Breast epithelium (tissue), 4 donors: ENCODE measurements at regions not wholly inside any gene's neighbourhood (a gene's known extent, or its start where the extent isn't known, plus 50 kb on each side); places are given as distances from the start of the nearest gene placed in this dataset.
"Not testable (repeated sequence)": the region's sequence is repeated elsewhere in the genome, so short reads cannot be mapped to it uniquely, and the experiment has no call there.

ENCODE experiments used
- DNase-seq, 2 donors: peaks; one replicate each; pipeline ENCODE4 v3.0.0-alpha.2; 2019; ENCODE audit warnings: low spot score in 2 of 2
- H3K27ac ChIP-seq, 2 donors: fragments of 200-600 bp; sonication (generic) in 1 of 2; one replicate each; pipeline ENCODE4 v1.5.1; 2016 to 2019; ENCODE audit warnings: mild to moderate bottlenecking in 1 of 2
- H3K27me3 ChIP-seq, 2 donors: fragments of 200-600 bp; sonication (generic) in 1 of 2; one replicate each; pipeline versions ENCODE4 v1.5.1 to v1.6.0; 2017 to 2019; ENCODE audit warnings: control low read depth in 1 of 2, mild to moderate bottlenecking in 1 of 2
- H3K36me3 ChIP-seq: fragments of 200-600 bp; one replicate; pipeline ENCODE4 v1.5.1; 2019
- H3K4me1 ChIP-seq, 2 donors: fragments of 200-600 bp; sonication (generic); one replicate each; pipeline ENCODE4 v1.5.1; 2016 to 2019; ENCODE audit warnings: control low read depth in 1 of 2
- H3K4me3 ChIP-seq, 3 donors: fragments of 200-600 bp; sonication (generic); 1 replicate in 2 of 3; 2 replicates in 1 of 3; pipeline ENCODE4 v1.5.1; 2016 to 2019; ENCODE audit warnings: mild to moderate bottlenecking in 3 of 3, moderate library complexity in 2 of 3
- H3K9me3 ChIP-seq, 2 donors: fragments of 200-600 bp; sonication (generic) in 1 of 2; one replicate each; pipeline ENCODE4 v1.5.1; 2016 to 2019; ENCODE audit warnings: control low read depth in 1 of 2
- CTCF ChIP-seq, 3 donors: fragments of 450-650 bp; IDR thresholded peaks; one replicate each; pipeline ENCODE4 v1.5.1; 2016 to 2017; ENCODE audit warnings: antibody characterized with exemption in 3 of 3, mild to moderate bottlenecking in 3 of 3, moderate library complexity in 3 of 3
- POLR2A ChIP-seq: fragments of 450-650 bp; IDR thresholded peaks from one replicate; pipeline ENCODE4 v1.6.1; 2016; ENCODE audit warnings: antibody characterized with exemption, mild to moderate bottlenecking, moderate library complexity
- POLR2AphosphoS5 ChIP-seq, 3 donors: sonication (generic); formaldehyde crosslinking; IDR thresholded peaks; one replicate each; pipeline ENCODE4 v1.6.1; 2017; ENCODE audit warnings: antibody characterized with exemption in 3 of 3
- intact Hi-C: fragments of 100-400 bp; cut with DNase I; formaldehyde crosslinking; loops from one replicate; pipeline ENCODE4 v1.15.1; 2023; ENCODE audit warnings: low total_unique reads

- intact Hi-C loops = no loop called here
- Histone ChIP-seq H3K9me3 (no peaks in the 10 kb centered on the region), H3K27ac (no peak overlapping the region), H3K4me1 (no peaks in the 10 kb centered on the region), H3K36me3 (no peaks in the 10 kb centered on the region), H3K4me3 (no peak overlapping the region), H3K27me3 (no peaks in the 10 kb centered on the region)
- no peak for DNase-seq
- TF ChIP-seq POLR2AphosphoS5 (IDR thresholded peaks at IDR 0.05) (no peak), CTCF (IDR thresholded peaks at IDR 0.05) (no peak), POLR2A (no peak)
These were observed 80.9 kb upstream of the KYNU start for GRCh38 chr2:142796588-142796987.

GRCh38 chr2:142796161-142796560 is 81.3 kb upstream of the KYNU start:
- Histone ChIP-seq H3K4me3 (no peak overlapping the region), H3K27ac (no peak overlapping the region), H3K4me1 (no peaks in the 10 kb centered on the region), H3K36me3 (no peaks in the 10 kb centered on the region), H3K9me3 (no peaks in the 10 kb centered on the region), H3K27me3 (no peaks in the 10 kb centered on the region)
- DNase-seq = no peak
- no peak for TF ChIP-seq POLR2A
- no peak for TF ChIP-seq POLR2AphosphoS5 (IDR thresholded peaks at IDR 0.05)
- no peak for TF ChIP-seq CTCF (IDR thresholded peaks at IDR 0.05)
- intact Hi-C loops = no loop called here

- H3K4me3 ChIP-seq = no peak overlapping the region
- no peak for DNase-seq
- H3K36me3 ChIP-seq = no peaks in the 10 kb centered on the region
- TF ChIP-seq POLR2A (no peak), POLR2AphosphoS5 (IDR thresholded peaks at IDR 0.05) (no peak), CTCF (IDR thresholded peaks at IDR 0.05) (no peak)
- no peaks in the 10 kb centered on the region for H3K4me1 ChIP-seq
- H3K9me3 ChIP-seq = no peaks in the 10 kb centered on the region
- H3K27ac ChIP-seq = no peak overlapping the region
- H3K27me3 ChIP-seq = no peaks in the 10 kb centered on the region
- intact Hi-C loops = no loop called here
These were observed 82.6 kb upstream of the KYNU start for GRCh38 chr2:142794850-142795249.

GRCh38 chr2:142792328-142792727 is 85.1 kb upstream of the KYNU start:
- not testable (repeated sequence) for H3K27me3 ChIP-seq

GRCh38 chr2:142791335-142791734 is 86.1 kb upstream of the KYNU start:
- no peaks in the 10 kb centered on the region for H3K4me1 ChIP-seq
- TF ChIP-seq POLR2AphosphoS5 (IDR thresholded peaks at IDR 0.05) (no peak), CTCF (IDR thresholded peaks at IDR 0.05) (no peak), POLR2A (no peak)
- H3K36me3 ChIP-seq = no peaks in the 10 kb centered on the region
- H3K27ac ChIP-seq = no peak overlapping the region
- intact Hi-C loops = no loop called here
- H3K27me3 ChIP-seq = no peaks in the 10 kb centered on the region
- no peak overlapping the region for H3K4me3 ChIP-seq
- H3K9me3 ChIP-seq = no peaks in the 10 kb centered on the region
- no peak for DNase-seq

More at GRCh38 chr2:142792328-142792727, 85.1 kb upstream of the KYNU start:
- H3K4me3 ChIP-seq, intact Hi-C loops, H3K27ac ChIP-seq, H3K36me3 ChIP-seq, H3K9me3 ChIP-seq, DNase-seq, H3K4me1 ChIP-seq: not testable (repeated sequence)
